ENCODE measurements at regions not wholly inside any gene's neighbourhood (a gene's known extent, or its start where the extent isn't known, plus 50 kb on each side); places are given as distances from the start of the nearest gene placed in this dataset.

DNA sequence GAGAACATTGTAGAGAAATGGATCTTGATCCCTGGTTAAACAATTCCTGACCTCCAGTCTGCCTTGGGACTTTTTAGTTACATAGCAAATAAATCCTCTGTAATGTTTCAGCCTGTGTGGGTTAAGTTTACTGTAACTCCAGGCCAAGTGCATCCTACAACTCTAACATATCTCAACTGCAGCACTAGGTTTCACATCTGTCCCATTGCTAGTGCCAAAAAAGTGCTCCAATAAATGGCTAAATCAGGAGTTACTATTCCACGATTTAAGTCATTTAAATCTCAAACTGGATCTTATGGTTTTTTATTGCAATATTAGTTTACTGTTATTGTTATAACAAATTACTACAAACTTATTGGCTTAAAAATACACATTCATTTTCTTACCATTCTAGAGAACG, 479.6 kb downstream of the GPAM start:
- intact Hi-C loops (cut with DNase I), result no loop called here
- WGBS, 3 donors, result 58 to 65% (median 64%) methylated on average over 2 of the region's 2 CpGs
- Histone ChIP-seq H3K4me3 (no peak overlapping the region), H3K36me3 (no peaks in the 10 kb centered on the region), H3K27me3 (no peaks in the 10 kb centered on the region), H3K9me3 (no peaks in the 10 kb centered on the region), H3K27ac (no peak overlapping the region), H3K4me1 (ENCODE audit: insufficient read depth) (no peaks in the 10 kb centered on the region)
- DNase-seq, result no peak
- no peak for TF ChIP-seq POLR2A (IDR thresholded peaks at IDR 0.05)
- TF ChIP-seq EP300 (IDR thresholded peaks at IDR 0.05), result no peak
- TF ChIP-seq, protein P1, sequence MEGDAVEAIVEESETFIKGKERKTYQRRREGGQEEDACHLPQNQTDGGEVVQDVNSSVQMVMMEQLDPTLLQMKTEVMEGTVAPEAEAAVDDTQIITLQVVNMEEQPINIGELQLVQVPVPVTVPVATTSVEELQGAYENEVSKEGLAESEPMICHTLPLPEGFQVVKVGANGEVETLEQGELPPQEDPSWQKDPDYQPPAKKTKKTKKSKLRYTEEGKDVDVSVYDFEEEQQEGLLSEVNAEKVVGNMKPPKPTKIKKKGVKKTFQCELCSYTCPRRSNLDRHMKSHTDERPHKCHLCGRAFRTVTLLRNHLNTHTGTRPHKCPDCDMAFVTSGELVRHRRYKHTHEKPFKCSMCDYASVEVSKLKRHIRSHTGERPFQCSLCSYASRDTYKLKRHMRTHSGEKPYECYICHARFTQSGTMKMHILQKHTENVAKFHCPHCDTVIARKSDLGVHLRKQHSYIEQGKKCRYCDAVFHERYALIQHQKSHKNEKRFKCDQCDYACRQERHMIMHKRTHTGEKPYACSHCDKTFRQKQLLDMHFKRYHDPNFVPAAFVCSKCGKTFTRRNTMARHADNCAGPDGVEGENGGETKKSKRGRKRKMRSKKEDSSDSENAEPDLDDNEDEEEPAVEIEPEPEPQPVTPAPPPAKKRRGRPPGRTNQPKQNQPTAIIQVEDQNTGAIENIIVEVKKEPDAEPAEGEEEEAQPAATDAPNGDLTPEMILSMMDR (IDR thresholded peaks at IDR 0.05), result no peak

DNA sequence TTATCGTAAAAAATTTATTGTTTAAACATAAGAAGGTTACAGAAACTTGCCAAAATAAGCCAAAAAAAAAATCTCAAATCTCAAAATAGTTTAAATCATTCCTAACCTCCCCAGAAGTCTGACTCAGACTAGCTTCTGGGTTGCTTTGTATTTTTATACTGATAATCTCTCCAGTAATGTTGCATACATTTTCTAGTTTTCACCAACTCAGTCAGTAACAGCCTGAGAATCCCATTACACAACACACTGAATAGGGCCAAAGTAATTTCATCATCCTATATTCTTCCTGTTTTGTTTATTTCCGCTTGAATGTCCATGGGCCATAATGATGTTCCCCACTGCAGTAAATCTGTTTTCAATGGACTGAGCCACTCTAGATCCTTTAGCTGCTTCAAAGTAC, 478.5 kb downstream of the GPAM start:
- 46 to 66% (median 56%) methylated on average over 2 of the region's 2 CpGs for WGBS, 3 donors
- H3K36me3 ChIP-seq, result no peaks in the 10 kb centered on the region
- H3K4me1 ChIP-seq (ENCODE audit: insufficient read depth), result no peaks in the 10 kb centered on the region
- intact Hi-C loops (cut with DNase I), result no loop called here
- no peaks in the 10 kb centered on the region for H3K27me3 ChIP-seq
- no peaks in the 10 kb centered on the region for H3K9me3 ChIP-seq
- no peak for TF ChIP-seq POLR2A (IDR thresholded peaks at IDR 0.05)
- TF ChIP-seq EP300 (IDR thresholded peaks at IDR 0.05), result no peak
- TF ChIP-seq, protein P1 (IDR thresholded peaks at IDR 0.05), result no peak
- no peak overlapping the region for H3K27ac ChIP-seq
- no peak overlapping the region for H3K4me3 ChIP-seq
- no peak for DNase-seq

DNA sequence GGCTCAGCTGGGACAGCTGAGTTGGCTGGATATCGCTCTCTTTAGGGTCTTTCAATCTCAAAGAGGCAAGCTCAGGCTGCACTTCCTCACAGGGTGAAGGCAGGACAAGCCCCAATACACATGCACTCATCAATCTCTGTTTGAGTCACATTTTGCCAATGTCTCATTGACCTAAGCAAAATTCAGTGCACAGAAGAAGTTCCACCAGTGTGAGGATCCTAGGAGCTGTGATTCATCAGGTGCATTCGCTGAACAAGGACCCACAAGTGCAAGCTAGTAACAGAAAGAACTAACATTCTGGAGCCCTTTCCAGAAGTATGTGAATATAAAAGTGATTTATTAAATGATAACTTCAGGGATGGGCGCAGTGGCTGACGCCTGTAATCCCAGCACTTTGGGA, 477.2 kb downstream of the GPAM start:
- 86 to 92% (median 90%) methylated on average over 4 of the region's 4 CpGs for WGBS, 3 donors
- Histone ChIP-seq H3K27me3 (no peaks in the 10 kb centered on the region), H3K27ac (no peak overlapping the region), H3K4me1 (ENCODE audit: insufficient read depth) (no peaks in the 10 kb centered on the region), H3K9me3 (no peaks in the 10 kb centered on the region), H3K36me3 (no peaks in the 10 kb centered on the region), H3K4me3 (no peak overlapping the region)
- TF ChIP-seq EP300 (IDR thresholded peaks at IDR 0.05) (no peak), POLR2A (IDR thresholded peaks at IDR 0.05) (no peak)
- TF ChIP-seq, protein P1 (IDR thresholded peaks at IDR 0.05), result no peak
- DNase-seq, result no peak
- intact Hi-C loops (cut with DNase I), result no loop called here

- H3K36me3 ChIP-seq, result no peaks in the 10 kb centered on the region
- no peaks in the 10 kb centered on the region for H3K27me3 ChIP-seq
- no peak overlapping the region for H3K4me3 ChIP-seq
- H3K27ac ChIP-seq, result no peak overlapping the region
- H3K4me1 ChIP-seq (ENCODE audit: insufficient read depth), result no peaks in the 10 kb centered on the region
- intact Hi-C loops (cut with DNase I), result no loop called here
- TF ChIP-seq EP300 (IDR thresholded peaks at IDR 0.05) (no peak), POLR2A (IDR thresholded peaks at IDR 0.05) (no peak)
- TF ChIP-seq, protein P1 (IDR thresholded peaks at IDR 0.05), result no peak
- no peaks in the 10 kb centered on the region for H3K9me3 ChIP-seq
- 29 to 82% (median 44%) methylated on average over 1 of the region's 1 CpG for WGBS, 3 donors
- no peak for DNase-seq
These were observed 476.5 kb downstream of the GPAM start for GRCh38 chr10:111707076-111707475.

DNA sequence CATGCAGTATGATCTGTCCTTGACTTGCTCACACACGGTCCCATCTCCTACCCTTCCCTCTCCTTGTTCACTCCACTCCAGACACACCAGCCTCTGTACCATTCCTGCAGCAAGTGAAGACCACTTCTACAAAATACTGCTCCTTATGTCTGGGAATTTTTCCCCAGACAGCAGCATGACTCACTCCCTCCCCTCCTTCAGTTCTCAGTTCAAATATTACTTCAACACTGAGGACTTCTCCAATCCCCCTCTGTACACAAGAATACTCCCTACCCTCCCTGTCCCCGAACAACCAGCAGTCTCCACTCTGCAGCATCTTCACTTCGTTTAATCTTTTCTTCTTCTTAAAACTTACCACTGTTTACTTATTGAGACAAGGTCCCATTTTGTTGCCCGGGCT, 474.0 kb downstream of the GPAM start:
- WGBS, 3 donors, result 58 to 70% (median 66%) methylated on average over 4 of the region's 4 CpGs

More for the DNA sequence above, 474.0 kb downstream of the GPAM start:
- Histone ChIP-seq H3K4me1 (ENCODE audit: insufficient read depth) (no peaks in the 10 kb centered on the region), H3K27ac (no peak overlapping the region), H3K36me3 (no peaks in the 10 kb centered on the region), H3K4me3 (no peak overlapping the region), H3K27me3 (no peaks in the 10 kb centered on the region), H3K9me3 (no peaks in the 10 kb centered on the region)
- TF ChIP-seq POLR2A (IDR thresholded peaks at IDR 0.05) (no peak), EP300 (IDR thresholded peaks at IDR 0.05) (no peak)
- TF ChIP-seq, protein P1 (IDR thresholded peaks at IDR 0.05), result no peak
- intact Hi-C loops (cut with DNase I), result loop anchor here in 1 of 4 donors (10.0 kb wide), 1 partner anchor 995 kb away; no protein-coding TSS in a partner anchor
- DNase-seq, result no peak
